Kidney (tissue), 13 donors: ENCODE measurements at regions not wholly inside any gene's neighbourhood (a gene's known extent, or its start where the extent isn't known, plus 50 kb on each side); places are given as distances from the start of the nearest gene placed in this dataset.

Experiments used
- DNase-seq, 5 donors: peaks; one replicate each; pipeline ENCODE4 v3.0.0-alpha.2; 2013 to 2020
- FAIRE-seq: peaks from 2 replicates; lab custom pipeline; 2012; peaks lifted over from hg19 to GRCh38; lab: Jason Lieb, UNC
- H3K27ac ChIP-seq, 2 donors: one replicate each; pipeline ENCODE4 v1.7.0; 2013; ENCODE audit warnings: low read depth in 2 of 2, low read length in 2 of 2, inconsistent platforms in 1 of 2
- H3K27me3 ChIP-seq: one replicate; pipeline ENCODE4 v1.7.1; 2013; ENCODE audit warnings: low read length, inconsistent platforms; ENCODE audit not compliant: control insufficient read depth, insufficient read depth
- H3K36me3 ChIP-seq, 3 donors: one replicate each; pipeline versions ENCODE4 v1.7.0 to v1.7.1; 2013; ENCODE audit warnings: low read length in 3 of 3, control low read depth in 1 of 3, inconsistent platforms in 1 of 3; ENCODE audit not compliant: insufficient read depth in 3 of 3, control insufficient read depth in 2 of 3
- H3K4me1 ChIP-seq, 3 donors: one replicate each; pipeline versions ENCODE4 v1.7.0 to v1.7.1; 2013; ENCODE audit warnings: low read length in 3 of 3, inconsistent platforms in 1 of 3, low read depth in 1 of 3; ENCODE audit not compliant: control insufficient read depth in 2 of 3, insufficient read depth in 2 of 3
- H3K4me3 ChIP-seq, 3 donors: one replicate each; pipeline versions ENCODE4 v1.7.0 to v1.8.1; 2013; ENCODE audit warnings: low read length in 3 of 3, control low read depth in 1 of 3, inconsistent platforms in 1 of 3
- H3K9ac ChIP-seq, 3 donors: one replicate each; pipeline versions ENCODE4 v1.7.0 to v1.7.1; 2013; ENCODE audit warnings: low read length in 3 of 3, control low read depth in 1 of 3, inconsistent platforms in 1 of 3
- H3K9me3 ChIP-seq, 3 donors: one replicate each; pipeline versions ENCODE4 v1.7.0 to v1.7.1; 2013; ENCODE audit warnings: low read length in 3 of 3, control low read depth in 1 of 3, inconsistent platforms in 1 of 3; ENCODE audit not compliant: control insufficient read depth in 2 of 3, insufficient read depth in 1 of 3
- intact Hi-C: fragments of 100-400 bp; cut with DNase I; formaldehyde crosslinking; loops from one replicate; pipeline ENCODE4 v1.11.1; 2022
- TF ChIP-seq, protein P1 (sequence below): IDR thresholded peaks from 3 replicates; pipeline ENCODE4 v1.5.1; 2012; ENCODE audit warnings: mild to moderate bottlenecking, moderate library complexity, borderline replicate concordance; ENCODE audit not compliant: insufficient read depth; ENCODE audit errors: extremely low read depth
- donor health status: control.
- donor health status: control.
- donor health status: control.
- donor health status: control.
- donor health status: control.
- donor health status: DM: yes; HTN: yes; CAD: no.
- donor health status: Normal renal cell carcinoma (clear cell type).

- Histone ChIP-seq H3K27me3 (no peaks in the 10 kb centered on the region), H3K36me3 (no peaks in the 10 kb centered on the region), H3K4me1 (no peaks in the 10 kb centered on the region), H3K27ac (no peak overlapping the region), H3K4me3 (no peak overlapping the region), H3K9ac (no peak overlapping the region), H3K9me3 (no peaks in the 10 kb centered on the region)
- FAIRE-seq: no peak
- intact Hi-C loops: no loop called here
- TF ChIP-seq, protein P1, sequence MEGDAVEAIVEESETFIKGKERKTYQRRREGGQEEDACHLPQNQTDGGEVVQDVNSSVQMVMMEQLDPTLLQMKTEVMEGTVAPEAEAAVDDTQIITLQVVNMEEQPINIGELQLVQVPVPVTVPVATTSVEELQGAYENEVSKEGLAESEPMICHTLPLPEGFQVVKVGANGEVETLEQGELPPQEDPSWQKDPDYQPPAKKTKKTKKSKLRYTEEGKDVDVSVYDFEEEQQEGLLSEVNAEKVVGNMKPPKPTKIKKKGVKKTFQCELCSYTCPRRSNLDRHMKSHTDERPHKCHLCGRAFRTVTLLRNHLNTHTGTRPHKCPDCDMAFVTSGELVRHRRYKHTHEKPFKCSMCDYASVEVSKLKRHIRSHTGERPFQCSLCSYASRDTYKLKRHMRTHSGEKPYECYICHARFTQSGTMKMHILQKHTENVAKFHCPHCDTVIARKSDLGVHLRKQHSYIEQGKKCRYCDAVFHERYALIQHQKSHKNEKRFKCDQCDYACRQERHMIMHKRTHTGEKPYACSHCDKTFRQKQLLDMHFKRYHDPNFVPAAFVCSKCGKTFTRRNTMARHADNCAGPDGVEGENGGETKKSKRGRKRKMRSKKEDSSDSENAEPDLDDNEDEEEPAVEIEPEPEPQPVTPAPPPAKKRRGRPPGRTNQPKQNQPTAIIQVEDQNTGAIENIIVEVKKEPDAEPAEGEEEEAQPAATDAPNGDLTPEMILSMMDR: no peak
- no peak for DNase-seq
Measured at GRCh38 chr20:11437611-11438380, 479.9 kb upstream of the BTBD3 start.

DNA sequence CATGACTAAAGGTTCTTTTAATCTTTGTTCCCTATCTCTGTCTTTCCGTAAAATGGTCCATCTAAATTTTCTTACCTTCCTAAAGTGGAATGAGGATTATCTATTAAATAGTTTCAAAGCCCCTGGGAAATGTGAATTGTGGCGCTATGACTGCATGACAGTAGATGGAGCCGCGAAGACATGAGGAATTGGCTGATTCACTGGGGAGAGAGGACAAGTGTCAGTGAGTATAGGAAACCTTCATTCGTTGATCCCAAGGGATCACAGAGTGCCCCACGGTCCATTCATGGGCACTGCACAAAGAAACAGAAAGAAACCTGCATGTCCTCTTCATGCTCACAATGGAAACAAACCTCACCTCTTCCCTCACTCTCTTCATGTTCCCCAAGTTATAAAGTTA is 479.3 kb upstream of the BTBD3 start:
- Histone ChIP-seq H3K9ac (no peak overlapping the region), H3K4me1 (no peaks in the 10 kb centered on the region), H3K4me3 (no peak overlapping the region), H3K36me3 (no peaks in the 10 kb centered on the region), H3K27ac (no peak overlapping the region), H3K27me3 (no peaks in the 10 kb centered on the region), H3K9me3 (no peaks in the 10 kb centered on the region)
- no peak for DNase-seq
- TF ChIP-seq, protein P1: no peak
- intact Hi-C loops: no loop called here
- no peak for FAIRE-seq

DNA sequence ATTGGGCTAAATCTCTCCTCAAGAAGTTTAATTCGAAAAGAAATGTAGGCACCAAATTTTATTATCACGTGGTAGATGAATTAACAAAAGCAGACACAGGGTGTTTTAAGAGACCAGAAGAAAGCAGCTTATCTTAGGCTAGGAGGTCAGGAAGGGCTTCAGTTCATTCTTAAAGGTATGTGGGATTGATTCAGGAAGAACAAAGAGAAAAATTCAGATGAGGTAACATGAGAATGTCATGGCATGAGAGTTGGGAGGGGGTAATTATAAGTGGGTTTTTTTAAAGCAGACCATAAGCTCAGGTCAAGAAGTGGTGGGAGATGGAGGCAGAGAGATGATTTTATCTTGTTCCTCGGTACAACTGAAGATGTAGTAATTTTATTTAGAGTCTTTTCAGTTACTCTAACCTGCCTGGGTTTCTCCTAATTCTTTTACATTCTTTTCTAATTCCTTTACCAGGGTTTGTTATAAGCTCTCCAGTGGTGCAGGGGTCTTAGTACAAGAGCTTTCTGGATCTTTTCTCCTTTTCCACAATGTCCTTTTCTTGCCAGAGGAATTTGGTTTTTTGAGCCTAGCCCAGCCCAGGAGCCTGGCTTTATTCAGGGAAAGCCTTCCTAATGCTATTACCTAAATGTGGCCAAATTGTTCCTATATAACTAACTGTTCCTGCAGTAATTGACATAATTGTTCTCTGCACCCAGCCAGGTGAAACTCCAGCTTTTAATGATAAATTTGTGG is 474.1 kb upstream of the BTBD3 start:
- no peaks in the 10 kb centered on the region for H3K4me1 ChIP-seq
- no peaks in the 10 kb centered on the region for H3K9me3 ChIP-seq
- intact Hi-C loops: no loop called here
- no peaks in the 10 kb centered on the region for H3K36me3 ChIP-seq
- FAIRE-seq: no peak
- H3K27me3 ChIP-seq: no peaks in the 10 kb centered on the region
- no peak overlapping the region for H3K9ac ChIP-seq
- H3K27ac ChIP-seq: no peak overlapping the region
- no peak for DNase-seq
- H3K4me3 ChIP-seq: no peak overlapping the region
- TF ChIP-seq, protein P1: no peak
